BLaER1 treated with 17β-estradiol and CSF1 and Interleukin-3, amounts not matched to agents 10 nM and 100 nM (cell line): ENCODE measurements at regions not wholly inside any gene's neighbourhood (a gene's known extent, or its start where the extent isn't known, plus 50 kb on each side); places are given as distances from the start of the nearest gene placed in this dataset.
A peak's percentile ranks its signal among the peaks of the same experiment; 100 is the strongest.

Source experiments
- H3K27ac ChIP-seq, 11 experiments: shearing (Covaris generic); formaldehyde crosslinking; 2 replicates each; pipeline ENCODE4 v1.8.1; 2022
- H3K27me3 ChIP-seq, 11 experiments: shearing (Covaris generic); formaldehyde crosslinking; 2 replicates each; pipeline ENCODE4 v1.8.1; 2022
- H3K36me3 ChIP-seq, 11 experiments: shearing (Covaris generic); formaldehyde crosslinking; 2 replicates each; pipeline ENCODE4 v1.8.1; 2022
- H3K4me1 ChIP-seq, 10 experiments: shearing (Covaris generic); formaldehyde crosslinking; 2 replicates each; pipeline ENCODE4 v1.8.1; 2022
- H3K4me2 ChIP-seq, 11 experiments: shearing (Covaris generic); formaldehyde crosslinking; 2 replicates each; pipeline ENCODE4 v1.8.1; 2022
- H3K4me3 ChIP-seq, 10 experiments: shearing (Covaris generic); formaldehyde crosslinking; 2 replicates each; pipeline ENCODE4 v1.8.1; 2022
- H3K9ac ChIP-seq, 11 experiments: shearing (Covaris generic); formaldehyde crosslinking; 2 replicates each; pipeline ENCODE4 v1.8.1; 2022
- H3K9me3 ChIP-seq, 11 experiments: shearing (Covaris generic); formaldehyde crosslinking; replicated peaks in 1 of 11; 2 replicates each; pipeline ENCODE4 v1.8.1; 2022
- H4K20me1 ChIP-seq, 11 experiments: shearing (Covaris generic); formaldehyde crosslinking; 2 replicates each; pipeline ENCODE4 v1.8.1; 2022
- Cebpa-rat ChIP-seq, 11 experiments: shearing (Covaris generic); IDR thresholded peaks; 2 replicates each; pipeline ENCODE4 v1.8.1; 2022

- peaks cover 0 to 26% (median 13%) of the 10 kb centered on the region in 11 experiments; a peak in 17 of 22 replicates for H3K9me3 ChIP-seq
- 0 out of 22 replicates have a peak overlapping the region, but pooled peaks of 1 of the 11 experiments have one; percentile 1 for H3K4me2 ChIP-seq
- no peak overlapping the region for H3K9ac ChIP-seq
- H3K4me3 ChIP-seq = no peak overlapping the region
- H3K27ac ChIP-seq = no peak overlapping the region
- no peak for TF ChIP-seq Cebpa-rat (IDR thresholded peaks at IDR 0.05)
- no peaks in the 10 kb centered on the region for H3K36me3 ChIP-seq
- H3K4me1 ChIP-seq = peaks cover 7 to 22% (median 13%) of the 10 kb centered on the region in 10 experiments; a peak in 18 of 20 replicates
- H4K20me1 ChIP-seq = no peaks in the 10 kb centered on the region
- H3K27me3 ChIP-seq = no peaks in the 10 kb centered on the region
These were observed 447.8 kb upstream of the JARID2 start for GRCh38 chr6:14797875-14798593.

- H3K36me3 ChIP-seq = no peaks in the 10 kb centered on the region
- TF ChIP-seq Cebpa-rat (IDR thresholded peaks at IDR 0.05) = no peak
- H4K20me1 ChIP-seq = no peaks in the 10 kb centered on the region
- no peak overlapping the region for H3K4me3 ChIP-seq
- no peaks in the 10 kb centered on the region for H3K27me3 ChIP-seq
- H3K4me2 ChIP-seq = peak overlapping the region in 1 of 11 experiments; percentile 11; a peak in 1 of 22 replicates
- peaks cover 0 to 26% (median 13%) of the 10 kb centered on the region in 11 experiments; a peak in 17 of 22 replicates for H3K9me3 ChIP-seq
- H3K4me1 ChIP-seq = peaks cover 13 to 28% (median 18%) of the 10 kb centered on the region in 10 experiments
- no peak overlapping the region for H3K27ac ChIP-seq
- no peak overlapping the region for H3K9ac ChIP-seq
These were observed 447.3 kb upstream of the JARID2 start for GRCh38 chr6:14798594-14798982.

GRCh38 chr6:14798996-14799588 is 446.8 kb upstream of the JARID2 start:
- Histone ChIP-seq H3K36me3 (no peaks in the 10 kb centered on the region), H4K20me1 (no peaks in the 10 kb centered on the region), H3K4me2 (peak overlapping the region in 4 of 11 experiments; percentile 11 to 17 (median 12); a peak in 7 of 22 replicates), H3K4me1 (peaks cover 18 to 33% (median 23%) of the 10 kb centered on the region in 10 experiments), H3K4me3 (no peak overlapping the region), H3K9me3 (peaks cover 0 to 26% (median 13%) of the 10 kb centered on the region in 11 experiments; a peak in 17 of 22 replicates), H3K27ac (no peak overlapping the region), H3K9ac (no peak overlapping the region), H3K27me3 (no peaks in the 10 kb centered on the region)
- no peak for TF ChIP-seq Cebpa-rat (IDR thresholded peaks at IDR 0.05)

- no peak for TF ChIP-seq Cebpa-rat (IDR thresholded peaks at IDR 0.05)
- H3K9me3 ChIP-seq = peaks cover 6 to 29% (median 14%) of the 10 kb centered on the region in 11 experiments; a peak in 18 of 22 replicates
- H3K4me2 ChIP-seq = peak overlapping the region in 2 of 11 experiments; percentile 5 to 11; a peak in 1 of 22 replicates
- no peaks in the 10 kb centered on the region for H3K36me3 ChIP-seq
- H3K9ac ChIP-seq = no peak overlapping the region
- H3K4me3 ChIP-seq = no peak overlapping the region
- no peaks in the 10 kb centered on the region for H3K27me3 ChIP-seq
- H3K4me1 ChIP-seq = peaks cover 23 to 41% (median 31%) of the 10 kb centered on the region in 10 experiments
- no peak overlapping the region for H3K27ac ChIP-seq
- no peaks in the 10 kb centered on the region for H4K20me1 ChIP-seq
These were observed 445.9 kb upstream of the JARID2 start for GRCh38 chr6:14799928-14800327.

- TF ChIP-seq Cebpa-rat (IDR thresholded peaks at IDR 0.05) = no peak
- Histone ChIP-seq H3K9me3 (peaks cover 21 to 45% (median 27%) of the 10 kb centered on the region in 11 experiments), H3K27me3 (no peaks in the 10 kb centered on the region), H3K4me3 (no peak overlapping the region), H3K4me2 (peak overlapping the region in 10 of 11 experiments; percentile 16 to 78 (median 44); a peak in 17 of 22 replicates), H3K27ac (0 out of 22 replicates have a peak overlapping the region, but pooled peaks of 1 of the 11 experiments have one; percentile 10), H4K20me1 (no peaks in the 10 kb centered on the region), H3K36me3 (no peaks in the 10 kb centered on the region), H3K9ac (no peak overlapping the region), H3K4me1 (peaks cover 23 to 43% (median 31%) of the 10 kb centered on the region in 10 experiments)
These were observed 443.2 kb upstream of the JARID2 start for GRCh38 chr6:14802514-14803160.

DNA sequence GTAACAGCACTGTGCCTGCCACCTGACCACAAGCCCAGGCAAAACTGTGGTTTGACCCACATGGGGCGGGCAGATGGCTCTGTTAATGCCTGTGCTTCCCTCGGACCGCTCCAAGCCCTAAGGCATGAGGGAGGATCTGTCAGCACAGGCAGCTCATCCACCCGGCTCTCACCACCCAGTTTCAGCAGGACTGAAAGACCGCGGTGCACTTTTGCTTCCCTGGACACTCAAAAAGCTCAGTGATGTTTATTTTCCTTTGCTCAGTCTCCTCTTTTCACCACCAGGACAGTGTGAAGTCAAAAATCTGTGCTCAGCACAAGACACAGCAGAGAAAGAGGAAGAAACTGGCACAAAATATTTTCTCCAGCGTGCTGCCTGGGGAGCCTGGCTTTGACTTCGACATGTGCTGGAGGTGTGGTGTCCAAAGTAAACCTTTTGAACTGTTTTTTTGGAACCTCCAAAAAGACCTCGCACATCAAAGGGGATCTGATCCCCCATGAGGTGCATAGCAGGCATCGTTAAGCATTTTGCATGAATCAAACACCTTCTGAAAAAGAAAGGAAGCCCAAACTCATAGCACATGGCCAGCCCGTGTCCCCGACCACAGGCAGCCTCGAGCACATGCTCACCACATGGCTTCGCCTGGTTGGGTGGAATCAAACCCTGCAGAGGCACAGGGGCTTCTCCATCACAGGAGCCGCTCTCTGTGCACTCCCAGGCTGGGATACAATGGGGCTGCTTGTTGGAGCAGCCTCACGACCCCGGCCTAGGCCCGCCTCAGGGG is 441.7 kb upstream of the JARID2 start:
- H3K4me1 ChIP-seq = peaks cover 21 to 43% (median 28%) of the 10 kb centered on the region in 10 experiments
- peaks cover 0 to 3% (median 0%) of the 10 kb centered on the region in 11 experiments; a peak in 1 of 22 replicates for H3K36me3 ChIP-seq
- no peaks in the 10 kb centered on the region for H4K20me1 ChIP-seq
- peaks cover 33 to 50% (median 40%) of the 10 kb centered on the region in 11 experiments for H3K9me3 ChIP-seq
- peak overlapping the region in 5 of 11 experiments; percentile 7 to 47 (median 23); a peak in 5 of 22 replicates for H3K27ac ChIP-seq
- H3K27me3 ChIP-seq = no peaks in the 10 kb centered on the region
- peak overlapping the region in 1 of 11 experiments; percentile 32; a peak in 1 of 22 replicates for H3K9ac ChIP-seq
- peak overlapping the region; percentile 23 to 87 (median 48) for H3K4me2 ChIP-seq
- no peak overlapping the region for H3K4me3 ChIP-seq
- no peak for TF ChIP-seq Cebpa-rat (IDR thresholded peaks at IDR 0.05)

- H3K9me3 ChIP-seq = peaks cover 28 to 46% (median 37%) of the 10 kb centered on the region in 11 experiments
- H3K4me3 ChIP-seq = no peak overlapping the region
- peak overlapping the region in 8 of 11 experiments; percentile 36 to 87 (median 53); a peak in 11 of 22 replicates for H3K4me2 ChIP-seq
- no peak overlapping the region for H3K9ac ChIP-seq
- no peaks in the 10 kb centered on the region for H3K27me3 ChIP-seq
- no peaks in the 10 kb centered on the region for H4K20me1 ChIP-seq
- peaks cover 20 to 42% (median 27%) of the 10 kb centered on the region in 10 experiments for H3K4me1 ChIP-seq
- H3K36me3 ChIP-seq = peaks cover 0 to 3% (median 0%) of the 10 kb centered on the region in 11 experiments; a peak in 1 of 22 replicates
- peak overlapping the region in 3 of 11 experiments; percentile 7 to 23 (median 9); a peak in 2 of 22 replicates for H3K27ac ChIP-seq
- no peak for TF ChIP-seq Cebpa-rat (IDR thresholded peaks at IDR 0.05)
These were observed 441.1 kb upstream of the JARID2 start for GRCh38 chr6:14804785-14805210.

- no peak overlapping the region for H3K9ac ChIP-seq
- no peak overlapping the region for H3K4me3 ChIP-seq
- TF ChIP-seq Cebpa-rat (IDR thresholded peaks at IDR 0.05) = no peak
- H3K4me1 ChIP-seq = peaks cover 20 to 36% (median 27%) of the 10 kb centered on the region in 10 experiments
- no peak overlapping the region for H3K4me2 ChIP-seq
- peaks cover 0 to 3% (median 0%) of the 10 kb centered on the region in 11 experiments; a peak in 1 of 22 replicates for H3K36me3 ChIP-seq
- H3K27ac ChIP-seq = no peak overlapping the region
- no peaks in the 10 kb centered on the region for H3K27me3 ChIP-seq
- no peaks in the 10 kb centered on the region for H4K20me1 ChIP-seq
- peaks cover 25 to 40% (median 32%) of the 10 kb centered on the region in 11 experiments for H3K9me3 ChIP-seq
These were observed 439.8 kb upstream of the JARID2 start for GRCh38 chr6:14806101-14806500.
